GM18873 (cell line): ENCODE measurements at regions not wholly inside any gene's neighbourhood (a gene's known extent, or its start where the extent isn't known, plus 50 kb on each side); places are given as distances from the start of the nearest gene placed in this dataset.

Experiments used
- ATAC-seq: cut with Tn5 transposase; IDR thresholded peaks from one replicate; pipeline ENCODE4 v1.9.1; 2021; ENCODE audit warnings: mild to moderate bottlenecking, moderate library complexity, moderate number of reproducible peaks; ENCODE audit not compliant: unreplicated experiment, low FRiP score

- no peak for ATAC-seq
Observed at GRCh38 chr5:165066751-165067385, 1561.4 kb downstream of the MAT2B start.

- no peak for ATAC-seq
Observed at GRCh38 chr5:165076686-165077085, 1571.3 kb downstream of the MAT2B start.

GRCh38 chr5:165079389-165079788, 1574.0 kb downstream of the MAT2B start:
- no peak for ATAC-seq

GRCh38 chr5:165083394-165083793, 1578.0 kb downstream of the MAT2B start:
- no peak for ATAC-seq

GRCh38 chr5:165086465-165086864, 1581.0 kb downstream of the MAT2B start:
- no peak for ATAC-seq

GRCh38 chr5:165094782-165095181, 1589.4 kb downstream of the MAT2B start:
- ATAC-seq = no peak

GRCh38 chr5:165101709-165102108, 1596.3 kb downstream of the MAT2B start:
- no peak for ATAC-seq

GRCh38 chr5:165104611-165105010, 1599.2 kb downstream of the MAT2B start:
- no peak for ATAC-seq

GRCh38 chr5:165108809-165109208, 1603.4 kb downstream of the MAT2B start:
- ATAC-seq = no peak

GRCh38 chr5:165119175-165119574, 1613.8 kb downstream of the MAT2B start:
- ATAC-seq = no peak

- ATAC-seq = no peak
Observed at GRCh38 chr5:165126598-165126997, 1621.2 kb downstream of the MAT2B start.

GRCh38 chr5:165127941-165128340, 1622.5 kb downstream of the MAT2B start:
- ATAC-seq = no peak

- no peak for ATAC-seq
Observed at GRCh38 chr5:165130656-165131055, 1625.2 kb downstream of the MAT2B start.

- no peak for ATAC-seq
Observed at GRCh38 chr5:165134155-165134554, 1628.7 kb downstream of the MAT2B start.

GRCh38 chr5:165135565-165135964, 1630.1 kb downstream of the MAT2B start:
- no peak for ATAC-seq

- no peak for ATAC-seq
Observed at GRCh38 chr5:165137701-165138100, 1632.3 kb downstream of the MAT2B start.

GRCh38 chr5:165138236-165138635, 1632.8 kb downstream of the MAT2B start:
- no peak for ATAC-seq

GRCh38 chr5:165139262-165139661, 1633.8 kb downstream of the MAT2B start:
- no peak for ATAC-seq

- no peak for ATAC-seq
Observed at GRCh38 chr5:165139721-165140120, 1634.3 kb downstream of the MAT2B start.

- ATAC-seq = no peak
Observed at GRCh38 chr5:165143741-165144140, 1638.3 kb downstream of the MAT2B start.

- no peak for ATAC-seq
Observed at GRCh38 chr5:165149431-165149830, 1644.0 kb downstream of the MAT2B start.

- no peak for ATAC-seq
Observed at GRCh38 chr5:165152058-165152457, 1646.6 kb downstream of the MAT2B start.

GRCh38 chr5:165157219-165157618, 1651.8 kb downstream of the MAT2B start:
- ATAC-seq = no peak
